MCF 10A (cell line): ENCODE measurements at regions not wholly inside any gene's neighbourhood (a gene's known extent, or its start where the extent isn't known, plus 50 kb on each side); places are given as distances from the start of the nearest gene placed in this dataset.

Source experiments
- BruUV-seq: library from RNA; stranded (reverse); fragments of 400-500 nt; replicated peaks from 2 replicates; lab custom pipeline; 2021; lab: Mats Ljungman, UMichigan
- CTCF ChIA-PET: fragments of 300-600 bp; sonication (Branson Sonifier 250); formaldehyde crosslinking; extraction: SDS; loops from one replicate; lab custom pipeline; 2021; ENCODE audit warnings: antibody characterized with exemption, inconsistent platforms; lab: Yijun Ruan, JAX
- POLR2A ChIA-PET: fragments of 300-600, 350-650 bp; sonication (Branson Sonifier 250); formaldehyde crosslinking; extraction: SDS; loops from one replicate; lab custom pipeline; 2020; ENCODE audit warnings: antibody characterized with exemption, inconsistent platforms; lab: Yijun Ruan, JAX
- DNase-seq: peaks from one replicate; pipeline ENCODE4 v3.0.0-alpha.2; 2018; ENCODE audit not compliant: unreplicated experiment
- H3K27ac Mint-ChIP-seq: one replicate; pipeline ENCODE4 v1.8.0; 2022; ENCODE audit warnings: mild to moderate bottlenecking, low read depth, mixed read lengths; ENCODE audit not compliant: unreplicated experiment
- H3K27me3 Mint-ChIP-seq: one replicate; pipeline ENCODE4 v1.8.0; 2022; ENCODE audit warnings: mixed read lengths; ENCODE audit not compliant: insufficient read depth, unreplicated experiment
- H3K36me3 Mint-ChIP-seq: one replicate; pipeline ENCODE4 v1.8.0; 2022; ENCODE audit warnings: mild to moderate bottlenecking, moderate library complexity, mixed read lengths; ENCODE audit not compliant: insufficient read depth, unreplicated experiment
- H3K4me1 Mint-ChIP-seq: one replicate; pipeline ENCODE4 v1.8.0; 2022; ENCODE audit warnings: mixed read lengths; ENCODE audit not compliant: insufficient read depth, unreplicated experiment
- H3K4me3 Mint-ChIP-seq: one replicate; pipeline ENCODE4 v1.8.0; 2022; ENCODE audit warnings: mild to moderate bottlenecking, moderate library complexity, mixed read lengths; ENCODE audit not compliant: unreplicated experiment
- H3K9me3 Mint-ChIP-seq: one replicate; pipeline ENCODE4 v1.8.0; 2022; ENCODE audit warnings: mixed read lengths; ENCODE audit not compliant: unreplicated experiment
- intact Hi-C: fragments of 100-400 bp; cut with micrococcal nuclease; formaldehyde crosslinking; loops from 2 replicates; pipeline ENCODE4 v1.14.1; 2022
- TF ChIP-seq, protein P1 (sequence below): fragments of 200-600 bp; IDR thresholded peaks from one replicate; pipeline ENCODE4 v1.8.0; 2022; ENCODE audit warnings: antibody characterized with exemption, mild to moderate bottlenecking; ENCODE audit not compliant: unreplicated experiment

- Mint-ChIP-seq H3K4me1 (no peaks in the 10 kb centered on the region), H3K36me3 (no peaks in the 10 kb centered on the region), H3K9me3 (no peaks in the 10 kb centered on the region), H3K27me3 (peaks cover 26% of the 10 kb centered on the region), H3K4me3 (no peak overlapping the region), H3K27ac (no peak overlapping the region)
- intact Hi-C loops = no loop called here
- no TSS peak for BruUV-seq
- POLR2A ChIA-PET = interaction anchor here (1.2 kb wide), 1 partner anchor 120 kb away, joined by 3 read pairs; no protein-coding TSS in a partner anchor
- DNase-seq = no peak
- CTCF ChIA-PET = no interaction called here
- TF ChIP-seq, protein P1, sequence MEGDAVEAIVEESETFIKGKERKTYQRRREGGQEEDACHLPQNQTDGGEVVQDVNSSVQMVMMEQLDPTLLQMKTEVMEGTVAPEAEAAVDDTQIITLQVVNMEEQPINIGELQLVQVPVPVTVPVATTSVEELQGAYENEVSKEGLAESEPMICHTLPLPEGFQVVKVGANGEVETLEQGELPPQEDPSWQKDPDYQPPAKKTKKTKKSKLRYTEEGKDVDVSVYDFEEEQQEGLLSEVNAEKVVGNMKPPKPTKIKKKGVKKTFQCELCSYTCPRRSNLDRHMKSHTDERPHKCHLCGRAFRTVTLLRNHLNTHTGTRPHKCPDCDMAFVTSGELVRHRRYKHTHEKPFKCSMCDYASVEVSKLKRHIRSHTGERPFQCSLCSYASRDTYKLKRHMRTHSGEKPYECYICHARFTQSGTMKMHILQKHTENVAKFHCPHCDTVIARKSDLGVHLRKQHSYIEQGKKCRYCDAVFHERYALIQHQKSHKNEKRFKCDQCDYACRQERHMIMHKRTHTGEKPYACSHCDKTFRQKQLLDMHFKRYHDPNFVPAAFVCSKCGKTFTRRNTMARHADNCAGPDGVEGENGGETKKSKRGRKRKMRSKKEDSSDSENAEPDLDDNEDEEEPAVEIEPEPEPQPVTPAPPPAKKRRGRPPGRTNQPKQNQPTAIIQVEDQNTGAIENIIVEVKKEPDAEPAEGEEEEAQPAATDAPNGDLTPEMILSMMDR = no peak
These were observed 63.8 kb downstream of the MRPL46 start for GRCh38 chr15:88403351-88403791.

DNA sequence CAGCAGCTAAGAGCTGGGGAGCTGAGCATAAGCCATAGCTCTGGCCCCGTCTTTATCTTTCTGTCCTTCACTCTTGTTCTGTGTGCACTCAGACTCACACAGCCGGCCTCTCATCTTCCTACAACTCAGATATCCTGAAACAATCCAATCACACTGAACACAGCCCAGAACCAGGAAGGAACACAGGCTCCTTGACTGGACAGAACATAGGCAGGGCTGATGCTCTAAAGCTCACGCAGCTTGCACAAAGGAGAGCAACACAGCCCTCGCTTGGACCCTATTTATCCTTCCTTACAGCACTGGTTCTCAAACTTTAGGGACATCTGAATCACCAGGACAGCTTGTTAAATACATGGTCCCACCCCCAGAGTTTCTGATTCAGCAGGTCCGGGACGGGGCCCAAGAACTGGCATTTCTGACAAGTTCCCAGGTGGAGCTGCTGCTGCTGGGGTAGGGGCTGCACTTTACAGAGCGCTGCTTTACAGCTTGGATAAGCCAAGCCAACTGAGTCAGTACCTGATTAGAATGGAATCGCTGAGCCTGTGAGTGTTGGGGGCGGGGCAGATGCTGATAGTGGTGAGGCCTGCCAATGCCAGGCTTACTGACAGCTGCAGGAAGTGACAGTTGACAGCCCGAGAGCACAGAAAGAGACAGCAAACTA lies 65.1 kb downstream of the MRPL46 start:
- BruUV-seq = no TSS peak

DNA sequence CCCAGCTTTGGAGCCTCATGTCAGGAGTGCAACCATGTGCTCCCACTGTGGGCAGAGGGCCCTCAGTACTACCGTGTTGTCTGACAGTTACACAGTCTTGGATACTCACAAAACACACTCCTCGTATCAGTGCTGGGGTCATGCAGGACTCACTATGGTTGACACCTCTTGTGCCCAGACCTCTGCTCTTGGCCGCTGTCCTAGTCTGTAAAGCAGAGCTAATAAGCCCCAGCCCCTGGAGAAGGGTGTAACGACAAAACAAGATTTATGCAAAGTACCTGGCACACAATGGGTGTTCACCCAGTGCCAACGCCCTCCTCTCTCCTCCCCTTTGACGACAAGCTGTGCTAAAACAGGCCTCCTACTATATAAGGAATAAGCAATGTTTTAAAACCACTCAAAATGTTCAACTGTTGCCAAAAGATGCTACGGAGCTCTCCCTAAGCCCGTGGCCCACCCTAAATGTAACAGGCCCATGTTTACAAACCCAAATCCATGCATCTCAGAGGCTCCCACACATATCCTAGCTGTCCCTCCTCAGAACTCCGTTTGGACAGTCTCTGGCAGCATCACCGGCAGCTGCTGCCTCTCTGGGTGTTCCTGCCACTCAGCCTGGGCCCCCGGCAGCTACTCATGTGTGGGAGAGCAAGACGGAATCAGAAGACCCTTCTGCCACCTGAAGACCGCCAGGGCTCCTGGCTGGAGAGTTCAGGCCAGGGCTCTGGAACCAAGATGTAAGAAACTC lies 65.8 kb downstream of the MRPL46 start:
- no peak overlapping the region for H3K4me3 Mint-ChIP-seq
- H3K27ac Mint-ChIP-seq = no peak overlapping the region
- CTCF ChIA-PET = interaction anchor here (0.6 kb wide), 2 partner anchors 54 to 212 kb away, joined by 3 to 4 read pairs; no protein-coding TSS in a partner anchor
- DNase-seq = no peak
- TF ChIP-seq, protein P1 = no peak
- no peaks in the 10 kb centered on the region for H3K36me3 Mint-ChIP-seq
- H3K9me3 Mint-ChIP-seq = no peaks in the 10 kb centered on the region
- peaks cover 15% of the 10 kb centered on the region for H3K27me3 Mint-ChIP-seq
- POLR2A ChIA-PET = no interaction called here
- intact Hi-C loops = no loop called here
- BruUV-seq = no TSS peak
- H3K4me1 Mint-ChIP-seq = no peaks in the 10 kb centered on the region

More for the DNA sequence above, 65.1 kb downstream of the MRPL46 start:
- ChIA-PET POLR2A (no interaction called here), CTCF (interaction anchor here (0.6 kb wide), 1 partner anchor 212 kb away, joined by 4 read pairs; no protein-coding TSS in a partner anchor)
- TF ChIP-seq, protein P1 = no peak
- intact Hi-C loops = no loop called here
- Mint-ChIP-seq H3K27ac (no peak overlapping the region), H3K4me1 (no peaks in the 10 kb centered on the region), H3K4me3 (no peak overlapping the region), H3K9me3 (no peaks in the 10 kb centered on the region), H3K27me3 (peaks cover 19% of the 10 kb centered on the region), H3K36me3 (no peaks in the 10 kb centered on the region)
- DNase-seq = no peak

DNA sequence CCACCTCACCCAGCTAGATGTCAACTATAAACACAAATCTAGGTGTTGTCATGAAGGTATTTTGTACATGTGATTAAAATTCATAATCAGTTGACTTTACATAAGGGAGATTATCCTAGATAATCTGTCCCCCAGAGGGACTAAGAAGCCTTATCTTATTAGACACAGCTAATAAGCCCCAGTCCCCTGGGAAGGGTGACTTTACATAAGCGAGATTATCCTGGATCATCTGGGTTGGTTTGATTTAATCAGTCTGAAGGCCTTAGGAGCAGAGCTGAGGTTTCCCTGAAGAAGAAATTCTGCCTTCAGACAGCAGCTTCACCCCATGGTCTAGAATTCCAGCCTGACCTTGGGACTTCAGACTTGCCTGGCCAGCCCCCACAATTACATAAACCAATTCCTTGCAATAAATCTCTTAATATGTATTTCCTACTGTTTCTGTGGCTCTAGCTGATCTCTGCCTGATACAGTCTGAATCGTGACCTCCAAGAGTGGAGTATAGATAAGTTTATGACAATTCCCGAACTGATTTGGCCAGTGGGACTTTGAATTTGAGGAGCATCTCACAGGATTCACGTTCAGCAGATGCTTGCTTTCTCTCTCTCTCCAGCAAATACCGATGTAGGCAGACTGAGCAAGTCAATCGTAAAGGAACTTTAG lies 66.5 kb downstream of the MRPL46 start:
- Mint-ChIP-seq H3K27me3 (peaks cover 15% of the 10 kb centered on the region), H3K4me1 (no peaks in the 10 kb centered on the region), H3K4me3 (no peak overlapping the region), H3K27ac (no peak overlapping the region), H3K36me3 (no peaks in the 10 kb centered on the region), H3K9me3 (no peaks in the 10 kb centered on the region)
- TF ChIP-seq, protein P1 = no peak
- no peak for DNase-seq
- ChIA-PET POLR2A (no interaction called here), CTCF (no interaction called here)
- no TSS peak for BruUV-seq
- intact Hi-C loops = no loop called here
